GM21619 (cell line): ENCODE measurements at regions not wholly inside any gene's neighbourhood (a gene's known extent, or its start where the extent isn't known, plus 50 kb on each side); places are given as distances from the start of the nearest gene placed in this dataset.

Source experiments
- ATAC-seq: cut with Tn5 transposase; IDR thresholded peaks from one replicate; pipeline ENCODE4 v1.9.1; 2021; ENCODE audit not compliant: unreplicated experiment

DNA sequence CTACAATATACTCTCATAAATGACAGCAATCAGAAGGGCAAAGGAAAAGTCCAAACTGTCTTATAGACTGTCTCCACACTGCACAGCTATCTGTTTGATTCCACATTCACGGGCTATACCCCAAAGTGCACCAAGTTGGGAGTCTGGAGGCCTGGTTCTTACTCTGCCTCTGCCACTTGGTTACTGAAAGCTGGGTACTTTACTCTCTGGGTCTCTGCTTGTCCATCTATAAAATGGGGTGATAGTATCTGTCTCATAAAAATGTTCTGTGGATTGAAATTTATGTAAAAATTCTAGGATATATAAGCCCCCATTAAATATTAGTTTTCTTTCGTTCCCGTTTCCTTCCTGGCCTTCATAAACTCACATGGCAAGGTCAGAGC, 86.5 kb downstream of the CD164 start:
- no peak for ATAC-seq

DNA sequence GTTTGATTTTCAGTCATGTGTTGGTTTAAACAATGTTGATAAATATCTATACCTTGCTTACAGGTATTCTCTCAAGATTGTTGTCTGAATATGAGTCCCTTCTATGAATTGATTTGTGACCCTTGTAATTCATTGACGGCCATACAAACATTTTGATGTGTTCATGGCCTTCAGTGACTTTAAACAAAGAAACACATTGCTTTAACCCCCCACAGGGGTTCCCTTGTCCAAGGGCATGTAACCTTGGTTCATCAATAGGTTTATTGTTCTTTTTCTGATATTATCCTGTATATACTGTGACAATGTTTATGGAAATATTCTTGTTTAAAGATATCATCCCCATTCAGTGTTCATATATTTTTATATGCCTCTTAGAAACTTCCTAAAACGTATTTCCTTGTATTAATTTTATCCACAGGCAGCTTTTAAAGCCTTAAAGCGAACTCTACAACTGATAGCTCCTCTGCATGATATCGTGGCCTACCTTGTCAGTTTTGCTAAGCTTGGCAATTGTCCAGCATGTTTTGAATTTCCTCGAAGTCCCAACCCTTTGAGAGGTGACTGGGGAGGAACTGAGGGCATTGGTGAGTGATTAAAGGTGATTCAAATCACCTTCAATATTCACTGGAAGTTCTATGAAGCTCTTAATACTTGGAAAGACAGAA, 87.0 kb downstream of the CD164 start:
- ATAC-seq = no peak

DNA sequence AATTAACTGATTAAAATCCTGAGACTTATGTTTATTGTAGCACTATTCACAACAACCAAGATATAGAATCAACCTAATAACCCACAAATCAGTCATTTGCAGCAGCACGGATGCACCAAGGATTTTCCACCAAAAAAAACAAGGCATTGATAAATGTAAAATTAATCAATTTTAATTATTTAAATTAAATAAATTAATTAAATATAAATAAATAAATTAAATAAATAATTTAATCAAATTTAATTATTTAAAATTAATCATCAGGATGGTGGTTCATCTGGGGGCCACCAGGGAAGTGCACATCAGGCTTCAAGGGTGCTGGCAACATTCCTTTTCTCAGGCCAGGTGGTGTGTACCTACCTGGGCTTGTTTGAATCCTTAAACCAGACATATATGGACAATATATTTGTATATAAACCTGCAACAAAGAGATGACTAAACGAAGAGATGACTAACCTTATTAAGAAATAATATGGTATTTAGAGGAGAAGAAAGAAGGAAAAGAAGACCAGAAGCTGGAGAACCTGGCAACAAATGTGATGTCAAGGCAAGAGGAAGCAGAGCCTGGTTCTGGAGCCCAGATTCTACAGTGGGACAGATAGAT, 89.2 kb downstream of the CD164 start:
- no peak for ATAC-seq

DNA sequence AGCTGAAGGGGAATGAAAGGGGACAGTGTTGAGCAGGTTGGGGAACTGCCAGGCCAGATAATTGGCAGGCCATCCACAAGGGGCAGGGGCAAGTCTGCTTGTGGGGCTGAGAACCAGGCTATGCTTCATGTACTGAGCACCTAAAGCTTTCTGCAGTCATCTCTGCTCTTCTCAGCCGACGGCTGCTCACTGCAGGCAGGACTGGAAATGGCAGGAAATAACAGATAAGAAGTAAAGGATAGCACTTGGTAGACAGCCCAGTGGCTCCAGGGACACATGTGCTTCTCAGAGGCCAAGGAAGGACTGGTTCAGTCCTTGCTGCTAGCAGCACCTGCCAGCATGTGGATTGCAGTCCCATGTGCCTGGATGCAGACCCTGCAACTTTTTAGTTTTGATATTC, 89.8 kb downstream of the CD164 start:
- no peak for ATAC-seq

DNA sequence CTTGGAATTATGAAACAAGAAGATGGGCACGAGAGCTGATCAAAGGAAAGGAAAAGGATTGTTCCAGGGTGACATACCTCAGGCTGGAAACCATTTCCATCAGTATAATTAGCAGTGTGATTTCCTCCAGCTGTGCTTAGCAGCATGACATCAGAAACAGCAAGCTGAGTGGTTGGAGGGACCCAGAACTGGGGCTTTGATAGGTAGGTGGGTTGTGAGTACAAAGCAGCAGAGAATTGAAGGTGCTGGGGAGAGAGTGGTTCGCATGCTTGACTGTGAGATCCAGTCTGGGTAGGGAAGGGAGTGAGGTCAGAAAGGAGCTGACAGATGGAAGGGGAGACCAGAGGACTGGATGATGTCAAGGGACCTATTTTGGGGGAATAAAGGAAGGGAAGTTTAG, 90.4 kb downstream of the CD164 start:
- ATAC-seq = no peak

DNA sequence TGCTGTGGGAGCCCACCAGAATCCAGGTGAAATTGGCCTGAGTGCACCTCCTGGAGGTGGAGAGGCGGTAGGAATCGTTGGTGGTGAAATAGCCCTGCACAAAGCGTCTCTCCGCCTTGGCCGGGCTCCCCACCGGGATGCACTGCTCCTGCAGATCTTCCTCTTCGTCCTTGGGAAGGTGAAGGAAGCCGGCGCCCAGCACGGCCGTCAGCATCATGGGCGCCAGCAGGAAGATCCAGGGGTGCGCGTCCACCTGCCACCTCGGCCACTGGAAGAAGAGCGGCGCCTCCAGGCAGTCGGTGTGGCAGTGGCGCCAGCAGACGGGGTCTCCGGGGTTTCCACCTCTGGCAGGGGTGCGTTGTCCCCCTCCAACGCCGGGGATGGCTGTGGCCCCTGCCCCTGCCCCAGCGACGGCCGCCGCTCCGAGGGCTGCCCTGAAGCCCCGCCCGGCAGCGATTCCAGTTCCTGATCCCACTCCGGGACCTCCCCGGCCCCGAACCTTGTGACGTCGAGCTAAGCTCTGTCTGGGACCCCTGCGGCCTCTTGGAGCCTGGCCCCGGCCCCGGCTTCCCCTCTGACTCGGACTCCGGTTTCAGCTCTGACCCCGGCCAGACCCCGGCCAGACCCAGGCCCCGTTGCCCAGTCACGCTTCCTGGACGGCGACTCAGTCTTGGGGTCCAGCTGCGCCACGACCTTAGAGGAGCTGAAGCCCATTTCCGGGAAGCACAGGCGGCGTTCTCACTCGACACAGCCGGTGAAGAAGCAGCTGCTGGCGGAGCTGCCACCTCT, 91.9 kb downstream of the CD164 start:
- no peak for ATAC-seq

DNA sequence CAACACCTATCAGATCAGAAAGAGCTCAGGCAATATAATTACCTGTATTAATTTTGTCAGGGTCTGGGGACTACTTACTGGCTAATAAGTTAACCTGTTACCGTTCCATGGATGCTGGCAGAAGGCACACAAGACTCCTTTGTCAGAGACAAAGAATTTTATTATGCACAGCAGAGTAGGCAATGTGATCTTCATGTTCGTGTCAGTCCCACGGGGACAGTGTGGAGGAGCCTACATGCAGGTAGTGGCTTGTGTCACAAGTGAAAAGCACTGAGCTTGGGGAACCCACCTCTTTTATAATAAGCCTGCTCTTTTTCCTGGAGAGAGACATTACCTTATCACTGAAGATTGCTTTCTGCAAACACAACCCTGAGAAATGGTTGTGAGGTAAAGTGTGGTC, 96.9 kb downstream of the CD164 start:
- ATAC-seq = no peak

DNA sequence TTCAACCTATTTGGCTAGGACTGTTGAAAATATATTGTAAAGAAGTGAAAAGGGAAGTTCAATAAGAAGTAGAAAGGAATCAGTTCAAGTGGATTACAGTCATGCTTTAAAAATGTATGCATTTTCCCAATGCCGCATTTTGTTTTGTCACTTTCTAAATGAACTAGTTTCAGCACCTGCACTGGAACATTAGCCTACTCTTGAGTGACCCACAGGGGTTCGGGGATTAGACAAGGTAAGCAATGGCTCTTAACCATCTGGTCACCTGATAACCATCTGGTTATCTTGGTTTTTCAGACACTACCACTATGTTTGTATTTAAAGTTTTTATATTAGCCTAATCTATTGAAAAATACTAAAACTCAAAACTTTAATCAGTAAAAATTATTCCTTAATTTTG, 97.6 kb downstream of the CD164 start:
- ATAC-seq = no peak

DNA sequence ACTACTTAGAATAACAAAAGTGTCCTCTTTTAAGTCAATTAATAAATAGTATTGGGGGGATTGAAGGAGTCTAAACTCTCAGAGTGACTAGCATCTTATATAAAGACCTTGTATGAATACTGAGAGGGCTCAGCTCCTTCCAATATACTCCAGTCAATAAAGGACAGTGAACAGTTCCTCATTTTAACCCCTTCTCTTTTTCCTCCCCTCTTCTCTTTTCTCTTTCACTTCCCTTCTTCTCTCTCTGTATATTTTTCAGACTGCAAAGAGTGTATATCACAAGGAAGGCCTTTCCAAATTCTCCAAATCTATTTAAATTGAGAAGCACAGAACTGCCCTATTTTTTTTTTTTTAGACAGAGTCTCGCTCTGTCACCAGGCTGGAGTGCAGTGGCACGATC, 99.5 kb downstream of the CD164 start:
- no peak for ATAC-seq

DNA sequence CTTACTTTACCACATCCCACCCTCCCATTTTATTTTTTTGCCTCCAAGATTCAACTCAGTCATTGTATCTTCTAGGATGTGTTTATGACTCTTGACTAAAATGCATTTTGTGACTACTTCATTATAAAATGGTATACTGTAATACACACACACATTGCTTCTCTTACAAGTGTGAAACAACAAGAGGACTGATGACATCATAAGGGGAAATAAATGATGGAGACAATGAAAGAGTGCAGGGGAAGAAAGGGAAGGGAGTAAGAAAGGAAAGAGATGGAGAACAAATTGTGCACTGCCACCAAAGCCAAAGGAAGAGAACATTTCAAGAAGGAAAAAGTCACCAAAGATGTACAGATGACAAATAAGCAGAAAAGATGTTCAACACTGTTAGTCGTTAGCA, 102.6 kb downstream of the CD164 start:
- ATAC-seq = no peak

DNA sequence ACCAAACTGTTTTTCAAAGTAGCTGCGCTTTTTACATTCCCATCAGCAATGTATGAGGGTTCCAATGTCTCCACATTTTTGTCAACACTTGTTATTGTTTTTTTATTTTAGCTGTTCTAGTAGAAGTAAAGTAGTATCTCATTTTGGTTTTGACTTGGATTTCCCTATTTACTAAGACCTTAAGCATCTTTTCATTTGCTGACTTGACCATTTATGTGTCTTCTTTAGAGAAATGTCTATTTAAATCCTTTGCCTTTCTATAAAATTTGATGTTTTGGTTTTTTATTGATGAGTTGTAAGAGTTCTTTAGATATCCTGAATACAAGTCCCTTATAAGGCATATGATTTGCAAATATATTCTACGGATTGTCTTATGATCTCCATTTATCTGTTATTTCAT, 110.6 kb downstream of the CD164 start:
- no peak for ATAC-seq

DNA sequence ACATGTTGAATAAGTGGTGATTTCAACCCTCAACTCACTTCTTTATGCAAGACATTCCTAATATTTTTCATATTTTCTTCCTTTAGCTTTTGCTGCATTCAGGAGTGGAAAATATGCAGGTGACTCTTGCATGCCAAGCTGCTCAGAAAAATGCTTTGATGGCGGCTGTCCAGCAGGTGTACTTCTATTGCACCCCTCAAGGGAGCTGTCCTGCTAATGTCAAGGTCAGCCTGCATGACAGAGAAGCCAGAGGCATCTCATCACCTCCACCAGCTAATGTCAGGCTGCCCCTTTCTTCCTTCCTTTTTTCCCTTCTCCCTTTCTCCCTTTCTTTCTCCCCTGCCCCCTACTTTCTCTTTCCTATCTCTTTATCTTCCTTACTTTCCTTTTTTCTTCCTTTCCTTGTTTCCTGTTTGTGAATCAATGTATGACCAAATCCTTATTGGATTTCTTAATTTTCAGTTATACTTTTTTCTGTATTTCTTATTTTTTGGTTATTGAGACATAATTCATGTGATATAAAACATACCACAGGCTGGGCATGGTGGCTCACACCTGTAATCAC, 112.2 kb downstream of the CD164 start:
- ATAC-seq = no peak

DNA sequence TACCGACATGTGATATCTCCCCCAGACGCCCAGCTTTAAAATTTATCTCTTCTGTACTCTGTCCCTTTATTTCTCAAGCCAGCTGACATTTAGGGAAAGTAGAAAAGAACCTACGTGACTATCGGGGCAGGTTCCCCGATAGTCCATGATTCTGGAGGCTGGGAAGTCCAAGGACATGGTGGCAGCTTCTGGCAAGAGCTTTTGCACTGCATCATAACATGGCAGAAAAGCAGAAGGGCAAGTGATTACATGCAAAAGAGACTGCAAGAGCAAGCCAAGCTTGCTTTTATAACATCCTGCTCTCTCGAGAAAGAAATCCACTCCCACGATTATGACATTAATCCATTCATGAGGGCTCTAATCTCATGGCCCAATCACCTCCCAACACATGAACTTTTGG, 113.2 kb downstream of the CD164 start:
- ATAC-seq = no peak

DNA sequence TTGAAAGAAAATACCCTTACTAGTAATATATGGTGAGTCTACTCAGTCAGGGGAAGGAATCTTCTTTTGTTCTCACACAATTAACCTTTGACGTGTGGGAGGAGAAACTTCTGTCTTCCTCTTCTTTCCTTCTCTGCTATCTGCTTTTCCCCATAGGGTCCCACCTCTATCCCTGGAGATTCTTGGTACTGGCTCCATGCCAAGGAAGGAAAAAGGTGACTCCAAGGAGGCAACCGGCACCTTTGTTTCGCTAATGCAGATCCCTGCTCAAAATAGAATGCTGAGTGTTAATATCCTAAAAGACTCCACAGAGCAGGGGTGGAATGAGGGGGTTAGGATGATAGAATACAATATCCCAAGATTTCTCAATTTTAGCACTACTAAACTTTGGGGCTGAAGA, 116.7 kb downstream of the CD164 start:
- no peak for ATAC-seq

DNA sequence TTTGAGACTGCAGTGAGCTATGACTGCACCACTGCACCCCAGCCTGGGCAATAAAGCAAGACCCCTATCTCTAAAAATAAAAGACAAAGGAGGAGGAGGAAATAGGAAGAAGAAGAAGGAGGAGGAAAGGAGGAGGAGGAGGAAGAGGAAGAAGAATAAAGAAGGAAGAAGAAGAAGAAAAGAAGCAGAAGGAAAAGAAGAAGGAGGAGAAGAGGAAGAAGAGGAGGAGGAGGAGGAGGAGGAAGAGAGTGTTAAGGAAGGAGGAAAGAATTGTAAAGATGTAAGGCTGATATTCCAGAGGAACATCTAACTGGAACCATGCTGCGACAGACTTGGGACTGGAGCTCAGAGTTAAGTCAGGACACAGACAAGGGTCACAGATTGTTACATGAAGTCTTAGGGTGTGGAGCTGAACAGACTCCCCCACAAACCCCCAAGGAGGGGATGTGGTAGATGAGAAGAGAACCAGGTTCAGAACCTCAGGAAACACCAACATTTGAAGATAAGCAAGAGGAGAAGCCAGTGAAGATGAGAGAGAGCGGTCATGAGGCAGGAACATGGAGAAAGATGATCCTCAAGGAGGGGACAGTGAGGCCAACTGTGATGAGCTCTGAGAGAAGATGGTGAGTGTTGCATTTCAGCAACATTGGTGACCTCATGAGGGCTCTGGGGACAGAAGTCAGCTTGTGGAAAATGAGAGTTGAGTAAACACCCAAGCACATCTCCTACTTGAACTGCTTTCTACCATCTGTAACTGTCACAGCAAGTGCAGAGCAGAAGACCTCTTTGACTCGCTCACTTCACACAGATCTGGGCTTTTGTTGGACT, 118.2 kb downstream of the CD164 start:
- no peak for ATAC-seq

DNA sequence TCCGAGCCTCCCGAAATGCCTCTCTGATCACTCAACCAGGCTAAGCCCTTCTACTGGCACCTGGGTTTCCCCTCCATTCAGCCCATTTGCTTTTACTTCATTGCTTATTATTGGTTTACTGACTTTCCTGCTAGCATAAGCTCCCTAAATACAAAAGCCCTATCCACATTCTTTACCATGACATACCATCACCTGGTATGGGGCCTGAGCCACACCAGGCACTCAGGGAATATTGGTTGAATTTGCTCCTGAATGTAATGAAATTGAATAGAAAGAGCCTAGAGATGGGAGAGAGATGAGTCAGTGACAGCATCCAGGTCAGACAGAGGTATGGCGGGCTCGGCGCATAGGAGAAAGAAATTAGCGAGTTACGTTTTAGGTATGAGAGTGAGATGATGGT, 120.0 kb downstream of the CD164 start:
- ATAC-seq = no peak

DNA sequence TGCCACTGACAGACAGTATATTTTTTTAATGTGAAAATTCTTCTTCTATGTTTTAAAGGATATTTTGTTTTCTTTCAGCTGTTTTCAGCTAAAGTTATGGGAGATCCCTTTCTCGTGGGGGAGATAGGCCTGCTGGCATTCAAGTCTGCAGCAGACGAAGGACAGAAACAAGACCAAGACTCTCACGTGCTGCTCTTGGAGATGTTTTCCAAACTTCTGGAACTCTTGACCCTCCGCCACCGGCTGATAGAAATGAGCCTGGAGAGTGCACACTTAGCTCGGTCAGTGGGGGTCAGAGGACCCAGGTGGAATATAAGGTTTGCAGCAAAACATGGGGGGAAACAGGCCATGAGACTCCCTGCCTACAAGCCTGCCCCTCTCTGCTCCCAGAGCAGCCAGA, 120.5 kb downstream of the CD164 start:
- no peak for ATAC-seq

DNA sequence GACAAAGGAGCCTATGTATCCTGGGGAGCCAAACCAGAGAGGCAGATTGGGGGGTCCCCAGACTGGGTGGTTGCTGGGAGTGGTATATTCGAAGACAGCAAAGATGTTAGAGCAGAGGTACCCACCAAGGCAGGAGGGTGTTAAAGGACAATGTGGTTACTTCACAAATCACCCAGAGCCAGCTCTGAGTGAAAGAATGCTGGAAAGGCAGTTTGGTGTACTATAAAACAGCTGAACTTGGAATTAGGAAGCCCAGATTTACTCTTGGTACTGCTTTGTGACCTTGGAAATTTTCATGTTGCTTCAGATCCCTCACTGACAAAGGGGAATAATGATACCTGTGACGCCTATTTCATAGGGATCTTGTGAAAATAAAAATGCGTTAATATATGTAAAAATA, 121.6 kb downstream of the CD164 start:
- ATAC-seq = no peak

DNA sequence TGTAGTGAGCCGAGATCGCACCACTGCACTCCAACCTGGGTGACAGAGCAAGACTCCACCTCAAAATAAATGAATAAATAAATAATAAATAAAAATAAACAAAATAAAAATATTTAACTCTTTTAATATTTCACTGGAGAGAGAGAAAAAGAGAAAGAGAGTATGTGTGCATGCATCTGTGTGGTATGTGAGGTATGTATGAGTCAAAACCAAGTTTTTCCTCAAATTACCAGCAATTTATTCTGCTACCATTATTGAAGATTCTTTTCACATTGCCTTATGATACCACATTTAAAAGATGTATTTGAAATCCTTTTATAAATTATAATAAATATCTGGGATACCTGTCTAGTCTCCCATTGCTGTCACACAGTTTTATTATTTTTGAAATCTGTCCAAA, 122.1 kb downstream of the CD164 start:
- no peak for ATAC-seq

DNA sequence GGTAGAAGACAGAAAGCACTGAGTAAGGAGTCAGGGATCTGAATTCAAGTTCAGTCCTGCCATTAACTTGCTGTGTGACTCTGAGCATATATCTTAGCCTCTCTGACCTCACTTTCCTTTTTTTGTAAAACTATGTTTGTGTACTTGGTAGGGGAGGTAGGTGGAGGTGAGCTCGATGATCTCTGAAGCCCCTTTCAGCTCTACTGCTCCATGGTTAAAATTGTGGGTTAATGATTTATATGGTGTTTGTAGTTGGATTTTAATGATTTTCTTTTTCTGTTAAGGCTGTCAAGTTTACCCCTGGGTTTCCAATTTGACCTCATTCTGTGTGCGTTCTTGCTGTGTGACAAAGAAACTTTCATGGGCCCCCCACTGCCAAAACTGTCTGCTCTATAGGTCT, 124.1 kb downstream of the CD164 start:
- no peak for ATAC-seq

DNA sequence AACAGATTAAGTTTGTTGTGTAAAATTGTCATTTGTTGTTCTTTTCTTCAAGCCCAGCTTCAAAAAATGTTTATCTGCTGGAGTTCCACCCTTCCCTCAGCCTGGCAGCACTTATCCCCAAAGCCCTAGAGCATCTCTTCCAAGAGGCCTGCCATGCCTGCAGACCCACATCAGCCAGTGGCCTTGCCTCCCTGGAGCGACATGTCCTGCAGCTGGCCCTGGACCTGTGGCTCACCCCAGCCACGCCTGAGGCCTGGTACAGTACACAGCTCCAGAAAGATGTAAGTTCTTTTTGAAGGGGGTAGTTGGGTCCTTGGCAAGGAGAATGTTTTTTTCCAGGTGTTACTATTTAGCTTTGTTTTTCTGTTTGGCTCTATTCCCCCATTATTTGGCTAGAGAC, 124.8 kb downstream of the CD164 start:
- no peak for ATAC-seq
